ENCODE measurements at regions not wholly inside any gene's neighbourhood (a gene's known extent, or its start where the extent isn't known, plus 50 kb on each side); places are given as distances from the start of the nearest gene placed in this dataset.

GRCh38 chr2:194103941-194104659, 1552.9 kb upstream of the SLC39A10 start:
- TF ChIP-seq GABPA (IDR thresholded peaks at IDR 0.05; ENCODE audit: low read depth) (no peak), NFYB (IDR thresholded peaks at IDR 0.05; ENCODE audit: insufficient read depth, low read depth, low read length) (no peak), HSF1 (IDR thresholded peaks at IDR 0.05; ENCODE audit: low read depth, low read length) (no peak), CTCF (IDR thresholded peaks at IDR 0.05 in 2 of 3, conservative IDR thresholded peaks at IDR 0.05 in 1 of 3; ENCODE audit: control insufficient read depth in 2 of 3, extremely low read depth in 1 of 3, insufficient read depth in 1 of 3, low read depth in 3 of 3, low read length in 3 of 3) (no peak), EZH2 (IDR thresholded peaks at IDR 0.05; ENCODE audit: borderline replicate concordance, control insufficient read depth, low read depth, low read length) (no peak), POLR2AphosphoS5 (IDR thresholded peaks at IDR 0.05; ENCODE audit: low read length) (no peak), RAD51 (IDR thresholded peaks at IDR 0.05) (no peak), RFX5 (IDR thresholded peaks at IDR 0.05; ENCODE audit: low read depth, low read length) (no peak)

All from GM12878 (cell line).